ENCODE measurements at regions not wholly inside any gene's neighbourhood (a gene's known extent, or its start where the extent isn't known, plus 50 kb on each side); places are given as distances from the start of the nearest gene placed in this dataset.
"Not testable (repeated sequence)": the region's sequence is repeated elsewhere in the genome, so short reads cannot be mapped to it uniquely, and the experiment has no call there.

DNA sequence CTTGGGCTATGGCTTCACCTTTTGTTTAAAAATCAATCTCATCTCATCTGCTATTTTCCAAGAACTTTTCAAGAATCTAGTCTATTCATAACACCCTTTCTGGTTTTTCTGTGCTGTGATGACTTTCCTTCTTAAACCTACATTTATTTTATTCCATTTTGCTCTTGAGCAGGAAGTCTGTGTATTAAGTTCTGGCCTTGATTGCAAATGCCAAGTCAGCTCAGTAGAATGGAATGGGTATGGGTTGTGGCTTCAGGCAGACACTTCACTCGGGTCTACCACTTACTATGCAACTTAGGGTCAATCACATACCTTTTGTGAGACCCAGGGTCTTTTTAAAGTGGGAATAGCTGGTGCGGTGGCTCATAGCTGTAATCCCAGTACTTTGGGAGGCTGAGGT lies 522.3 kb downstream of the TRIML1 start:
- H3K27ac ChIP-seq = no peak overlapping the region
- FAIRE-seq = no peak
- H3K27me3 ChIP-seq = no peaks in the 10 kb centered on the region
- TF ChIP-seq, protein P1, sequence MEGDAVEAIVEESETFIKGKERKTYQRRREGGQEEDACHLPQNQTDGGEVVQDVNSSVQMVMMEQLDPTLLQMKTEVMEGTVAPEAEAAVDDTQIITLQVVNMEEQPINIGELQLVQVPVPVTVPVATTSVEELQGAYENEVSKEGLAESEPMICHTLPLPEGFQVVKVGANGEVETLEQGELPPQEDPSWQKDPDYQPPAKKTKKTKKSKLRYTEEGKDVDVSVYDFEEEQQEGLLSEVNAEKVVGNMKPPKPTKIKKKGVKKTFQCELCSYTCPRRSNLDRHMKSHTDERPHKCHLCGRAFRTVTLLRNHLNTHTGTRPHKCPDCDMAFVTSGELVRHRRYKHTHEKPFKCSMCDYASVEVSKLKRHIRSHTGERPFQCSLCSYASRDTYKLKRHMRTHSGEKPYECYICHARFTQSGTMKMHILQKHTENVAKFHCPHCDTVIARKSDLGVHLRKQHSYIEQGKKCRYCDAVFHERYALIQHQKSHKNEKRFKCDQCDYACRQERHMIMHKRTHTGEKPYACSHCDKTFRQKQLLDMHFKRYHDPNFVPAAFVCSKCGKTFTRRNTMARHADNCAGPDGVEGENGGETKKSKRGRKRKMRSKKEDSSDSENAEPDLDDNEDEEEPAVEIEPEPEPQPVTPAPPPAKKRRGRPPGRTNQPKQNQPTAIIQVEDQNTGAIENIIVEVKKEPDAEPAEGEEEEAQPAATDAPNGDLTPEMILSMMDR (IDR thresholded peaks at IDR 0.05) = no peak
- intact Hi-C loops (cut with DNase I) = no loop called here
- no peaks in the 10 kb centered on the region for H3K36me3 ChIP-seq
- DNase-seq = no peak
- ATAC-seq = no peak
- H3K4me1 ChIP-seq = no peaks in the 10 kb centered on the region
- no peaks in the 10 kb centered on the region for H3K9me3 ChIP-seq
- H3K4me3 ChIP-seq = no peak overlapping the region
- 68 to 72% methylated on average over 2 of the region's 2 CpGs for WGBS, 2 donors

DNA sequence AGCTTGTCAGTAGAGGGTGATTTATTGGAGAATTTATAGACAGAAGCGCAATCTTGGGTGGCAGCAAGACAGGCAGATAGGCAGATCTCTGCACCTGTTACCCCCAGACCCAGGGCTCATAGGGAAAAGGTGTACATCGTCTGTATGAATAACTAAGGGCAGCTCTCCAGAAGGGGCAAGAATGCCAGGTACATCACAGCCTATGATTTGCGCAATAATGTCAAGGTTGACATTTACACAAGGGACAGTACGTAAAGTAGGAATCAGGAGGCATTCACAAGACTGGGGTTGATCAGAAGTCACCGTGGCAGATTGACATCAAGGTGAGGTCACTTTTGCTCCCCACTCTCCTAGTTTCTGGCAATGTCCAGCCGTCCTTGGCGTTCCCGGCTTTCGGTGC lies 524.1 kb downstream of the TRIML1 start:
- Histone ChIP-seq H3K9me3 (no peaks in the 10 kb centered on the region), H3K36me3 (no peaks in the 10 kb centered on the region), H3K4me3 (no peak overlapping the region), H3K27ac (no peak overlapping the region), H3K4me1 (no peaks in the 10 kb centered on the region), H3K27me3 (no peaks in the 10 kb centered on the region)
- FAIRE-seq (no peak), DNase-seq (no peak), ATAC-seq (no peak)
- TF ChIP-seq, protein P1 (IDR thresholded peaks at IDR 0.05) = no peak
- intact Hi-C loops (cut with DNase I) = no loop called here
- 80 to 88% methylated on average over 9 of the region's 9 CpGs for WGBS, 2 donors

DNA sequence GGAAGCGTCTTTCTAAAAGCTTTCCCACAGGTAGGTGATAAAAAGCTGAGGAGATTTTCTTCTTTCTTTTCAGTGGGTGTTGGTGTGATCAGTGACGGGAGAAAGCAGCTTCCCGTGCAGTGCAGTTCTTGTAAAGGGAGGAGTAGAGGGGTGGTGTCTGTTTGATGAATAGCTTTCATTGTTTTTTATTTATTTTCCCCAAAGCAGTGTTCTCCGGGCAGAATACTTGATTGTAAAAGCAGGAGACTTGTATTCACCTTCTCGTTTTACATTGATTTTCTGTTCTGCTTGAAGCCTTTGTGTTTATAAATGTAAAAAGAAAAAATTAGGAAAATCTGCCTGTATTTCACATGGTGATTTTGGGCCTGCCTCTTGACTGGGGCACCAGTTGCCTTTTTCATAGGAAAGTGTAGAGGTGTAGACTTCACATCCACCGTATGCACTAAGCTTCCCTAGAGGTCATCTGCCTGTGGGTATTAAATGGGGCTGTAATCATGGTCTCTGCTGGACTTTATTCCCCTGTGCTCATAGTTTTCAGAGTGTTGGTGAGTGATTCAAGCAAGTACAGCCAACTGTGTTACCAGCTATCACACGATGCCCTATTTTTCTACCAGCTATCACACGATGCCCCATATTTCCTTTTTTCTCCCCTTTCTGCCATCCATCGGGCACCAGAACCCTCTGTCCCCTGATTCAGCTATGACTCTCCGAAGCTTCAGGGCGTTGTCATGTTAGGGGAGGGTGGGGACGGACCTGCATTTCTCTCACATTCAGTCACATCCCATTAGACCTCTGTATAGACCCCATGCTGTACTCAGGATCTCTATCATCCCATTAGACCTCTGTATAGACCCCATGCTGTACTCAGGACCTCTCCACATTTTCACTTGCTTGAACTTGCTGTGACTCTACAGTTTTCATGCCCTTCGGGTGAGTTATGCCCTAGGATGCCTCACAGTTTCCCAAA lies 526.5 kb downstream of the TRIML1 start:
- intact Hi-C loops (cut with DNase I) = no loop called here
- no peak for ATAC-seq

DNA sequence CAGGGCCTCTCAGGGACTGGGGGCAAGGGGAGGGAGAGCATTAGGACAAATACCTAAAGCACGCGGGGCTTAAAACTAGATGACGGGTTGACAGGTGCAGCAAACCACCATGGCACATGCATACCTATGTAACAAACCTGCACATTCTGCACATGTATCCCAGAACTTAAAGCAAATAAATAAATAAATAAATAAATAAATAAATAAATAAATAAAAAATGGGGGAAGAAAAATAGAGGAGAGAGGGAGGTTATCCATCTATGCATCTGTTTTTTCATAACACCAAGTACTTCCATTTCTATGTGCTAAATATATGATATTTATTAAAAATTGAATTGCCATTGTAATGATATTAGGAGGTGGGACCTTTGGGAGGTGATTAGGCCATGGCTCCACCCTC lies 539.5 kb downstream of the TRIML1 start:
- H3K27me3 ChIP-seq; H3K27ac ChIP-seq; H3K4me1 ChIP-seq; H3K36me3 ChIP-seq; H3K9me3 ChIP-seq; FAIRE-seq; intact Hi-C loops (cut with DNase I); ATAC-seq; DNase-seq; H3K4me3 ChIP-seq: not testable (repeated sequence)
- WGBS, 2 donors = 87 to 91% methylated on average over 3 of the region's 3 CpGs

More for the DNA sequence above, 526.5 kb downstream of the TRIML1 start:
- Histone ChIP-seq H3K4me3 (no peak overlapping the region), H3K4me1 (no peaks in the 10 kb centered on the region), H3K27me3 (no peaks in the 10 kb centered on the region), H3K36me3 (no peaks in the 10 kb centered on the region), H3K9me3 (no peaks in the 10 kb centered on the region), H3K27ac (no peak overlapping the region)
- TF ChIP-seq, protein P1 (IDR thresholded peaks at IDR 0.05) = no peak
- FAIRE-seq (no peak), DNase-seq (no peak)
- WGBS, 2 donors = 34 to 41% methylated on average over 13 of the region's 13 CpGs

DNA sequence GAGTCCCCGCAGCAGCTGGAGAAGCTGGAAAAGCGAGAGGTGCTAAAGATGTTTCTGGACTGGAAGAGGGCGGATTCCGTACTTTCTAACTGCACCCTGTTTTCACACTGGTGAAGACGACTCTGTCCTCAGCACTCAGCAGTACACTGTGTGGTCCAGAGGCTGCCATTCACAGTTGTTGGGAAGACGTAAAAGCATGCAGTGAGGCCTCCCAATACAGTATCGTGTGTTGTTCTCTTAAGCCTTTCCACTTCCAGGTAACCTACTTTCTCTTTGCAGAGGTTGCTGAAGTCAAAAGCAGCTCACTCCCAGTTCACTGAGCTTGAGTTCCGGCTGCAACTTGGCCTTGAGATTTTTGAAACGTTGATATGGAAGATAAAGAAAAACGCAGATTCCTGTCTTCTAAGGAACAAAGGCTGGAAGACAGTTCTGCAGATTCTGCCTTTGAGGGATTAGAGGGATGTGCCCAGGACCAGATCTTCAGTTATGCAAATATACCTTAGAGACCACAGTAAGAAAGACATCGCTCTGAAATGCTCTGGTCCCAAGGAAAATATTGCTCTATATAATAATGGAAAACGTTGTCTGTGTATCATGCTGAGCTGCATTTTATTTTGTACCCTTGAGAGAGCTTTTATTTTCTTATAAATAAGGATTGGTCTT lies 540.9 kb downstream of the TRIML1 start:
- no peaks in the 10 kb centered on the region for H3K36me3 ChIP-seq
- H3K9me3 ChIP-seq = no peaks in the 10 kb centered on the region
- no peak for ATAC-seq
- intact Hi-C loops (cut with DNase I) = no loop called here
- H3K4me1 ChIP-seq = no peaks in the 10 kb centered on the region
- FAIRE-seq = no peak
- DNase-seq = no peak
- TF ChIP-seq, protein P1 (IDR thresholded peaks at IDR 0.05) = no peak
- H3K27ac ChIP-seq = no peak overlapping the region
- H3K27me3 ChIP-seq = no peaks in the 10 kb centered on the region
- WGBS, 2 donors = 55 to 65% methylated on average over 12 of the region's 12 CpGs
- H3K4me3 ChIP-seq = no peak overlapping the region

Data from pancreas (tissue), 10 donors.